Immature natural killer cell (primary cell): ENCODE measurements at regions not wholly inside any gene's neighbourhood (a gene's known extent, or its start where the extent isn't known, plus 50 kb on each side); places are given as distances from the start of the nearest gene placed in this dataset.
A peak's percentile ranks its signal among the peaks of the same experiment; 100 is the strongest.
"Not testable (repeated sequence)": the region's sequence is repeated elsewhere in the genome, so short reads cannot be mapped to it uniquely, and the experiment has no call there.

Experiments
- DNase-seq, 3 donors: peaks; one replicate each; pipeline ENCODE4 v3.0.0; 2022; ENCODE audit warnings: mixed read lengths in 1 of 3
- H3K27ac Mint-ChIP-seq, 6 donors: one replicate each; pipeline ENCODE4 v1.8.0; 2020; ENCODE audit warnings: mixed read lengths in 6 of 6, mild to moderate bottlenecking in 5 of 6, inconsistent platforms in 4 of 6, moderate library complexity in 3 of 6
- H3K27me3 Mint-ChIP-seq, 3 donors: one replicate each; pipeline ENCODE4 v1.8.0; 2020 to 2021; ENCODE audit warnings: low read depth in 3 of 3, mild to moderate bottlenecking in 3 of 3, mixed read lengths in 3 of 3, moderate library complexity in 3 of 3, inconsistent platforms in 1 of 3
- H3K36me3 Mint-ChIP-seq, 3 donors: one replicate each; pipeline ENCODE4 v1.8.0; 2020; ENCODE audit warnings: mixed read lengths in 3 of 3, inconsistent platforms in 2 of 3, mild to moderate bottlenecking in 2 of 3
- H3K4me1 Mint-ChIP-seq, 2 donors: one replicate each; pipeline ENCODE4 v1.8.0; 2020; ENCODE audit warnings: inconsistent platforms in 2 of 2, mild to moderate bottlenecking in 2 of 2, mixed read lengths in 2 of 2, moderate library complexity in 1 of 2
- H3K4me3 Mint-ChIP-seq, 5 donors: one replicate each; pipeline ENCODE4 v1.8.0; 2020; ENCODE audit warnings: mild to moderate bottlenecking in 5 of 5, mixed read lengths in 5 of 5, inconsistent platforms in 3 of 5, moderate library complexity in 3 of 5
- H3K9me3 Mint-ChIP-seq, 6 donors: one replicate each; pipeline ENCODE4 v1.8.0; 2020; ENCODE audit warnings: mild to moderate bottlenecking in 6 of 6, mixed read lengths in 6 of 6, inconsistent platforms in 4 of 6, moderate library complexity in 3 of 6

- DNase-seq: no peak
- Mint-ChIP-seq H3K27ac (no peak overlapping the region), H3K4me1 (no peaks in the 10 kb centered on the region), H3K4me3 (no peak overlapping the region), H3K36me3 (no peaks in the 10 kb centered on the region), H3K9me3 (peaks cover 0 to 1% (median 0%) of the 10 kb centered on the region in 6 donors), H3K27me3 (peaks cover 0 to 7% (median 3%) of the 10 kb centered on the region in 3 donors)
Observed at GRCh38 chr9:72471096-72471495, 50.3 kb upstream of the TMC1 start.

- H3K4me3 Mint-ChIP-seq: no peak overlapping the region
- H3K9me3 Mint-ChIP-seq: peaks cover 0 to 1% (median 0%) of the 10 kb centered on the region in 6 donors
- no peak overlapping the region for H3K27ac Mint-ChIP-seq
- peaks cover 0 to 4% (median 3%) of the 10 kb centered on the region in 3 donors for H3K27me3 Mint-ChIP-seq
- H3K4me1 Mint-ChIP-seq: peaks cover 9 to 16% of the 10 kb centered on the region in 2 donors
- H3K36me3 Mint-ChIP-seq: no peaks in the 10 kb centered on the region
- no peak for DNase-seq
Observed at GRCh38 chr9:72467766-72468738, 53.4 kb upstream of the TMC1 start.

- H3K4me3 Mint-ChIP-seq: peak overlapping the region in 1 of 5 donors; percentile 78
- no peaks in the 10 kb centered on the region for H3K36me3 Mint-ChIP-seq
- no peaks in the 10 kb centered on the region for H3K9me3 Mint-ChIP-seq
- H3K27me3 Mint-ChIP-seq: peaks cover 0 to 2% (median 0%) of the 10 kb centered on the region in 3 donors
- H3K27ac Mint-ChIP-seq: no peak overlapping the region
- no peak for DNase-seq
- peaks cover 9 to 16% of the 10 kb centered on the region in 2 donors for H3K4me1 Mint-ChIP-seq
Observed at GRCh38 chr9:72465593-72465984, 55.8 kb upstream of the TMC1 start.

- H3K36me3 Mint-ChIP-seq: no peaks in the 10 kb centered on the region
- DNase-seq: peak in 2 of 3 donors; percentile 2 to 8
- H3K27me3 Mint-ChIP-seq: peaks cover 0 to 2% (median 0%) of the 10 kb centered on the region in 3 donors
- H3K4me3 Mint-ChIP-seq: peak overlapping the region; percentile 17 to 78 (median 34)
- H3K9me3 Mint-ChIP-seq: no peaks in the 10 kb centered on the region
- H3K27ac Mint-ChIP-seq: peak overlapping the region in 2 of 6 donors; percentile 15 to 47
- peaks cover 9 to 16% of the 10 kb centered on the region in 2 donors for H3K4me1 Mint-ChIP-seq
Observed at GRCh38 chr9:72464857-72465592, 56.4 kb upstream of the TMC1 start.

GRCh38 chr9:72462340-72462739, 59.1 kb upstream of the TMC1 start:
- DNase-seq: no peak
- Mint-ChIP-seq H3K27ac (no peak overlapping the region), H3K27me3 (peaks cover 0 to 2% (median 0%) of the 10 kb centered on the region in 3 donors), H3K4me1 (peaks cover 9 to 23% of the 10 kb centered on the region in 2 donors), H3K4me3 (no peak overlapping the region), H3K36me3 (no peaks in the 10 kb centered on the region), H3K9me3 (no peaks in the 10 kb centered on the region)

GRCh38 chr9:72460342-72461312, 60.8 kb upstream of the TMC1 start:
- Mint-ChIP-seq H3K27ac (no peak overlapping the region), H3K4me1 (peaks cover 9 to 22% of the 10 kb centered on the region in 2 donors), H3K9me3 (no peaks in the 10 kb centered on the region), H3K4me3 (no peak overlapping the region), H3K36me3 (no peaks in the 10 kb centered on the region), H3K27me3 (peaks cover 0 to 2% (median 2%) of the 10 kb centered on the region in 3 donors)
- DNase-seq: no peak

GRCh38 chr9:72459308-72459707, 62.1 kb upstream of the TMC1 start:
- no peak overlapping the region for H3K4me3 Mint-ChIP-seq
- DNase-seq: no peak
- H3K9me3 Mint-ChIP-seq: peaks cover 0 to 2% (median 0%) of the 10 kb centered on the region in 6 donors
- H3K4me1 Mint-ChIP-seq: peaks cover 0 to 9% of the 10 kb centered on the region in 2 donors
- no peaks in the 10 kb centered on the region for H3K36me3 Mint-ChIP-seq
- peaks cover 0 to 2% (median 2%) of the 10 kb centered on the region in 3 donors for H3K27me3 Mint-ChIP-seq
- no peak overlapping the region for H3K27ac Mint-ChIP-seq

- peaks cover 0 to 6% of the 10 kb centered on the region in 2 donors for H3K4me1 Mint-ChIP-seq
- H3K27me3 Mint-ChIP-seq: peaks cover 0 to 2% (median 2%) of the 10 kb centered on the region in 3 donors
- no peak for DNase-seq
- H3K36me3 Mint-ChIP-seq: no peaks in the 10 kb centered on the region
- H3K9me3 Mint-ChIP-seq: peaks cover 0 to 2% (median 0%) of the 10 kb centered on the region in 6 donors
- no peak overlapping the region for H3K4me3 Mint-ChIP-seq
- no peak overlapping the region for H3K27ac Mint-ChIP-seq
Observed at GRCh38 chr9:72458153-72458552, 63.3 kb upstream of the TMC1 start.

GRCh38 chr9:72457366-72457765, 64.0 kb upstream of the TMC1 start:
- Mint-ChIP-seq H3K27me3 (peaks cover 0 to 2% (median 0%) of the 10 kb centered on the region in 3 donors), H3K9me3 (peaks cover 0 to 2% (median 0%) of the 10 kb centered on the region in 6 donors)

GRCh38 chr9:72454871-72455491, 66.4 kb upstream of the TMC1 start:
- H3K4me1 Mint-ChIP-seq: peaks cover 0 to 6% of the 10 kb centered on the region in 2 donors
- no peak overlapping the region for H3K4me3 Mint-ChIP-seq
- H3K27ac Mint-ChIP-seq: no peak overlapping the region
- peaks cover 0 to 5% (median 2%) of the 10 kb centered on the region in 3 donors for H3K27me3 Mint-ChIP-seq
- H3K9me3 Mint-ChIP-seq: peaks cover 0 to 3% (median 0%) of the 10 kb centered on the region in 6 donors
- H3K36me3 Mint-ChIP-seq: no peaks in the 10 kb centered on the region
- DNase-seq: no peak

More at GRCh38 chr9:72457366-72457765, 64.0 kb upstream of the TMC1 start:
- Mint-ChIP-seq H3K4me3 (no peak overlapping the region), H3K4me1 (peaks cover 0 to 6% of the 10 kb centered on the region in 2 donors), H3K36me3 (no peaks in the 10 kb centered on the region), H3K27ac (no peak overlapping the region)
- no peak for DNase-seq

GRCh38 chr9:72453797-72454196, 67.6 kb upstream of the TMC1 start:
- no peak overlapping the region for H3K27ac Mint-ChIP-seq
- H3K4me1 Mint-ChIP-seq: peaks cover 0 to 6% of the 10 kb centered on the region in 2 donors
- no peak overlapping the region for H3K4me3 Mint-ChIP-seq
- H3K27me3 Mint-ChIP-seq: peaks cover 0 to 5% (median 2%) of the 10 kb centered on the region in 3 donors
- H3K36me3 Mint-ChIP-seq: no peaks in the 10 kb centered on the region
- H3K9me3 Mint-ChIP-seq: peaks cover 0 to 3% (median 0%) of the 10 kb centered on the region in 6 donors
- DNase-seq: no peak

GRCh38 chr9:72446241-72446640, 75.2 kb upstream of the TMC1 start:
- not testable (repeated sequence) for H3K4me3 Mint-ChIP-seq, DNase-seq, H3K9me3 Mint-ChIP-seq, H3K36me3 Mint-ChIP-seq, H3K27ac Mint-ChIP-seq
- Mint-ChIP-seq H3K4me1 (peaks cover 22 to 28% of the 10 kb centered on the region in 2 donors), H3K27me3 (peaks cover 11 to 16% (median 13%) of the 10 kb centered on the region in 3 donors)
